Fibroblast of skin of abdomen (primary cell): ENCODE measurements at regions not wholly inside any gene's neighbourhood (a gene's known extent, or its start where the extent isn't known, plus 50 kb on each side); places are given as distances from the start of the nearest gene placed in this dataset.
"Not testable (repeated sequence)": the region's sequence is repeated elsewhere in the genome, so short reads cannot be mapped to it uniquely, and the experiment has no call there.

ENCODE experiments used
- DNase-seq: peaks from one replicate; pipeline ENCODE4 v3.0.0-alpha.2; 2013

GRCh38 chr10:22824520-22824919 lies 103.3 kb upstream of the ARMC3 start:
- DNase-seq: no peak

GRCh38 chr10:22823109-22823508 lies 104.7 kb upstream of the ARMC3 start:
- peak; percentile 93 for DNase-seq

GRCh38 chr10:22821921-22822320 lies 105.9 kb upstream of the ARMC3 start:
- not testable (repeated sequence) for DNase-seq

GRCh38 chr10:22821501-22821900 lies 106.4 kb upstream of the ARMC3 start:
- DNase-seq: peak; percentile 92

- DNase-seq: peak; percentile 90
These were observed 101.9 kb upstream of the PIP4K2A start for GRCh38 chr10:22816298-22816653.

- DNase-seq: no peak
These were observed 96.5 kb upstream of the PIP4K2A start for GRCh38 chr10:22810643-22811465.

GRCh38 chr10:22807238-22807637 lies 92.9 kb upstream of the PIP4K2A start:
- no peak for DNase-seq

- peak; percentile 68 for DNase-seq
These were observed 90.9 kb upstream of the PIP4K2A start for GRCh38 chr10:22805304-22805703.

- peak; percentile 94 for DNase-seq
These were observed 89.0 kb upstream of the PIP4K2A start for GRCh38 chr10:22803261-22803885.

- no peak for DNase-seq
These were observed 87.4 kb upstream of the PIP4K2A start for GRCh38 chr10:22801785-22802184.

- not testable (repeated sequence) for DNase-seq
These were observed 83.4 kb upstream of the PIP4K2A start for GRCh38 chr10:22797796-22798195.

- DNase-seq: no peak
These were observed 81.2 kb upstream of the PIP4K2A start for GRCh38 chr10:22795546-22795945.

GRCh38 chr10:22792161-22792560 lies 77.8 kb upstream of the PIP4K2A start:
- no peak for DNase-seq

GRCh38 chr10:22791665-22792064 lies 77.3 kb upstream of the PIP4K2A start:
- no peak for DNase-seq

- no peak for DNase-seq
These were observed 70.3 kb upstream of the PIP4K2A start for GRCh38 chr10:22784668-22785067.

GRCh38 chr10:22783807-22784206 lies 69.4 kb upstream of the PIP4K2A start:
- no peak for DNase-seq

GRCh38 chr10:22780474-22780885 lies 66.1 kb upstream of the PIP4K2A start:
- DNase-seq: no peak

GRCh38 chr10:22779331-22780019 lies 65.1 kb upstream of the PIP4K2A start:
- DNase-seq: peak; percentile 8

GRCh38 chr10:22774102-22774501 lies 59.7 kb upstream of the PIP4K2A start:
- DNase-seq: no peak

GRCh38 chr10:22771631-22772030 lies 57.3 kb upstream of the PIP4K2A start:
- not testable (repeated sequence) for DNase-seq

GRCh38 chr10:22770270-22770669 lies 55.9 kb upstream of the PIP4K2A start:
- no peak for DNase-seq

- DNase-seq: no peak
These were observed 53.5 kb upstream of the PIP4K2A start for GRCh38 chr10:22767859-22768258.

- DNase-seq: no peak
These were observed 52.3 kb upstream of the PIP4K2A start for GRCh38 chr10:22766693-22767092.
